ENCODE measurements at regions not wholly inside any gene's neighbourhood (a gene's known extent, or its start where the extent isn't known, plus 50 kb on each side); places are given as distances from the start of the nearest gene placed in this dataset.

DNA sequence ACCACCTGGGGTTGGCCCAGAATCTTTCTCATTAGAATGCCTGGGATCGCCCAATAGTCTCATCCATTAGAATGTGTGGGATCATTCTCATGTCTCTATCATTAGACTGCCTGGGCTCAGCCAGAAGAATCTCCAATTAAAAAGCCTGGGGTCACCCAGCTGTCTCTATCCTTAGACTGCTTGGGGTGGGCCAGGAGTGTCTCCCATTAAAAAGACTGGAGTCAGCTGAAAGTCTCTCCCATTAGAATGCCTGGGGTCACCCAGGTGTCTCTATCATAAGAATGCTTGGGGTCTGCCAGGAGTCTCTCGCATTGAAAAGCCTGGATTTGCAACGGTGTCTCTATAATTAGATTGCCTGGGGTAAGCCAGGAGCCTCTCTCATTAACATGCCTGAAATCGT is 2225.7 kb downstream of the TP53TG3F start:
- TF ChIP-seq EZH2 (IDR thresholded peaks at IDR 0.05) = no peak
- no peak for TF ChIP-seq POLR2AphosphoS5 (IDR thresholded peaks at IDR 0.05; ENCODE audit: borderline replicate concordance, low read depth, low read length)
- no peak for TF ChIP-seq FOXP2 (optimal IDR thresholded peaks at IDR 0.05; ENCODE audit: control extremely low read depth, extremely low read length, insufficient read depth)
